Caco-2 (cell line): ENCODE measurements at regions not wholly inside any gene's neighbourhood (a gene's known extent, or its start where the extent isn't known, plus 50 kb on each side); places are given as distances from the start of the nearest gene placed in this dataset.

Experiments used
- BruUV-seq: library from RNA; stranded (reverse); fragments of 400-500 nt; replicated peaks from 2 replicates; lab custom pipeline; 2021; lab: Mats Ljungman, UMichigan
- CTCF ChIA-PET: fragments of 300-600 bp; sonication (Branson Sonifier 250); formaldehyde crosslinking; loops from one replicate; lab custom pipeline; 2022; ENCODE audit warnings: antibody characterized with exemption; lab: Charles Lee
- POLR2A ChIA-PET: fragments of 300-600 bp; sonication (Branson Sonifier 250); formaldehyde crosslinking; loops from one replicate; lab custom pipeline; 2022; ENCODE audit warnings: antibody characterized with exemption; lab: Charles Lee
- DNase-seq, 2 experiments: peaks; one replicate each; pipeline versions ENCODE4 v3.0.0 to v3.0.0-alpha.2; 2020 to 2022
- H3K27me3 ChIP-seq: replicated peaks from 2 replicates; pipeline ENCODE4 v1.6.0; 2011; ENCODE audit warnings: low read length; ENCODE audit not compliant: control insufficient read depth, insufficient read depth
- H3K36me3 ChIP-seq: 2 replicates; pipeline ENCODE4 v1.5.1; 2011; ENCODE audit warnings: low read length; ENCODE audit not compliant: control insufficient read depth, insufficient read depth
- H3K4me1 ChIP-seq: fragments of 250-450 bp; sonication (Bioruptor Pico); 2 replicates; pipeline ENCODE4 v1.5.1; 2020; ENCODE audit warnings: mild to moderate bottlenecking
- H3K4me3 ChIP-seq: 2 replicates; pipeline ENCODE4 v1.5.1; 2011; ENCODE audit warnings: low read depth, mild to moderate bottlenecking, control low read depth, low read length
- H3K9me3 ChIP-seq: fragments of 250-450 bp; sonication (Bioruptor Pico); 2 replicates; pipeline ENCODE4 v1.5.1; 2020; ENCODE audit warnings: mild to moderate bottlenecking, moderate library complexity
- H3K27ac Mint-ChIP-seq: one replicate; pipeline ENCODE4 v1.8.0; 2022; ENCODE audit warnings: mixed read lengths; ENCODE audit not compliant: unreplicated experiment
- H3K27me3 Mint-ChIP-seq: one replicate; pipeline ENCODE4 v1.8.0; 2022; ENCODE audit warnings: mixed read lengths; ENCODE audit not compliant: insufficient read depth, unreplicated experiment
- H3K36me3 Mint-ChIP-seq: one replicate; pipeline ENCODE4 v1.8.0; 2022; ENCODE audit warnings: mild to moderate bottlenecking, mixed read lengths; ENCODE audit not compliant: insufficient read depth, unreplicated experiment
- H3K4me1 Mint-ChIP-seq: one replicate; pipeline ENCODE4 v1.8.0; 2022; ENCODE audit warnings: low read depth, mixed read lengths; ENCODE audit not compliant: unreplicated experiment
- H3K4me3 Mint-ChIP-seq: one replicate; pipeline ENCODE4 v1.8.0; 2022; ENCODE audit warnings: mild to moderate bottlenecking, moderate library complexity, mixed read lengths; ENCODE audit not compliant: unreplicated experiment
- H3K9me3 Mint-ChIP-seq: one replicate; pipeline ENCODE4 v1.8.0; 2022; ENCODE audit warnings: mixed read lengths; ENCODE audit not compliant: unreplicated experiment
- CTCF ChIP-seq, 2 experiments: fragments of 200-600 bp in 1 of 2; IDR thresholded peaks; 1 replicate in 1 of 2; 2 replicates in 1 of 2; pipeline versions ENCODE4 v1.5.1 to v1.8.0; 2011 to 2022; ENCODE audit warnings: antibody characterized with exemption in 1 of 2, control low read depth in 1 of 2, inconsistent platforms in 1 of 2, low read depth in 1 of 2, low read length in 1 of 2, mild to moderate bottlenecking in 1 of 2, moderate library complexity in 1 of 2; ENCODE audit not compliant: insufficient read depth in 1 of 2, severe bottlenecking in 1 of 2, unreplicated experiment in 1 of 2
- intact Hi-C: fragments of 100-400 bp; cut with micrococcal nuclease; formaldehyde crosslinking; loops from one replicate; pipeline ENCODE4 v1.10.0; 2022; ENCODE audit not compliant: unreplicated experiment

GRCh38 chr4:100130964-100131363 is 59.3 kb downstream of the DDIT4L start:
- no peaks in the 10 kb centered on the region for H3K27me3 ChIP-seq
- no peaks in the 10 kb centered on the region for H3K9me3 ChIP-seq
- BruUV-seq = no TSS peak
- no peak for DNase-seq
- H3K36me3 ChIP-seq = no peaks in the 10 kb centered on the region
- intact Hi-C loops = no loop called here
- no peak overlapping the region for H3K4me3 ChIP-seq
- TF ChIP-seq CTCF (IDR thresholded peaks at IDR 0.05; ENCODE audit: insufficient read depth in 1 of 2, low read depth in 1 of 2, low read length in 1 of 2, severe bottlenecking in 1 of 2, unreplicated experiment in 1 of 2) = no peak
- no peaks in the 10 kb centered on the region for H3K9me3 Mint-ChIP-seq
- H3K36me3 Mint-ChIP-seq = no peaks in the 10 kb centered on the region
- H3K27me3 Mint-ChIP-seq = no peaks in the 10 kb centered on the region
- POLR2A ChIA-PET = no interaction called here
- no peaks in the 10 kb centered on the region for H3K4me1 ChIP-seq
- no peak overlapping the region for H3K4me3 Mint-ChIP-seq
- CTCF ChIA-PET = no interaction called here
- no peaks in the 10 kb centered on the region for H3K4me1 Mint-ChIP-seq
- H3K27ac Mint-ChIP-seq = no peak overlapping the region

GRCh38 chr4:100130491-100130890 is 59.8 kb downstream of the DDIT4L start:
- no peaks in the 10 kb centered on the region for H3K4me1 ChIP-seq
- H3K4me3 Mint-ChIP-seq = no peak overlapping the region
- no peaks in the 10 kb centered on the region for H3K4me1 Mint-ChIP-seq

GRCh38 chr4:100129774-100130173 is 60.5 kb downstream of the DDIT4L start:
- H3K27ac Mint-ChIP-seq = no peak overlapping the region
- BruUV-seq = no TSS peak
- H3K27me3 Mint-ChIP-seq = no peaks in the 10 kb centered on the region
- H3K36me3 Mint-ChIP-seq = no peaks in the 10 kb centered on the region
- no peak for DNase-seq
- H3K4me1 Mint-ChIP-seq = no peaks in the 10 kb centered on the region
- Histone ChIP-seq H3K4me1 (no peaks in the 10 kb centered on the region), H3K36me3 (no peaks in the 10 kb centered on the region), H3K27me3 (no peaks in the 10 kb centered on the region), H3K4me3 (no peak overlapping the region), H3K9me3 (no peaks in the 10 kb centered on the region; the same call in 1 of the 2 replicates)
- no peak for TF ChIP-seq CTCF (IDR thresholded peaks at IDR 0.05; ENCODE audit: insufficient read depth in 1 of 2, low read depth in 1 of 2, low read length in 1 of 2, severe bottlenecking in 1 of 2, unreplicated experiment in 1 of 2)
- peaks cover 4% of the 10 kb centered on the region for H3K9me3 Mint-ChIP-seq
- intact Hi-C loops = no loop called here
- CTCF ChIA-PET = no interaction called here
- no peak overlapping the region for H3K4me3 Mint-ChIP-seq
- POLR2A ChIA-PET = no interaction called here

More at GRCh38 chr4:100130491-100130890, 59.8 kb downstream of the DDIT4L start:
- no TSS peak for BruUV-seq
- H3K27me3 ChIP-seq = no peaks in the 10 kb centered on the region
- H3K27me3 Mint-ChIP-seq = no peaks in the 10 kb centered on the region
- no peaks in the 10 kb centered on the region for H3K36me3 ChIP-seq
- ChIA-PET POLR2A (no interaction called here), CTCF (no interaction called here)
- no peak overlapping the region for H3K27ac Mint-ChIP-seq
- no peak overlapping the region for H3K4me3 ChIP-seq
- DNase-seq = no peak
- no peaks in the 10 kb centered on the region for H3K9me3 Mint-ChIP-seq
- H3K36me3 Mint-ChIP-seq = no peaks in the 10 kb centered on the region
- no peaks in the 10 kb centered on the region for H3K9me3 ChIP-seq
- intact Hi-C loops = no loop called here
- TF ChIP-seq CTCF (IDR thresholded peaks at IDR 0.05; ENCODE audit: insufficient read depth in 1 of 2, low read depth in 1 of 2, low read length in 1 of 2, severe bottlenecking in 1 of 2, unreplicated experiment in 1 of 2) = no peak
